ENCODE measurements at regions not wholly inside any gene's neighbourhood (a gene's known extent, or its start where the extent isn't known, plus 50 kb on each side); places are given as distances from the start of the nearest gene placed in this dataset.
"Not testable (repeated sequence)": the region's sequence is repeated elsewhere in the genome, so short reads cannot be mapped to it uniquely, and the experiment has no call there.

DNA sequence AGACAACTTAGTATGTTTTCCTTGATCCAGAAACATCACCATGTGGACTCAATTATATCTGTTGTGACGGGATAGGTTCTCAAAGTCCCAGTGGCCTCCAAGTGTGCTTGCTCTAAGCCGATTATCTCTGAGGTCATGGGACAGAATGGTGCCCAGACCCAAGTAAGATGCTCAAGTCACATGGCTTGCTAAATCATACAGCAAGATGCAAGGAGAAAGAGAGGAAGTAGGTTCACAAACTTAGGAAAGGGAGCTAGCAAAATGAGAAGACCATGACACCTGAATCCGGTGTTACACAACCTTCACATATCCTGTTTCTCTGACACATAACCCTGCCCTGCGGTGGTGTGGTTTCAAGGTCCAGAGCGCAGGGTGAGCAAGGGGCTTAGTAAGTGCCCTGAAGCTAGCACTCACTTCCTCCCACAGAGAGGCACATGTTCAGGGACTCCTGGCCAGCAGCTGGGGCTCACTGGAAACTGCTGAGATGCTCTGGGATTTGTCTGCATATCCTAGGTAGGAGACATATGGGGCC, 590.9 kb upstream of the ANKRD30A start:
- TF ChIP-seq, protein P1, sequence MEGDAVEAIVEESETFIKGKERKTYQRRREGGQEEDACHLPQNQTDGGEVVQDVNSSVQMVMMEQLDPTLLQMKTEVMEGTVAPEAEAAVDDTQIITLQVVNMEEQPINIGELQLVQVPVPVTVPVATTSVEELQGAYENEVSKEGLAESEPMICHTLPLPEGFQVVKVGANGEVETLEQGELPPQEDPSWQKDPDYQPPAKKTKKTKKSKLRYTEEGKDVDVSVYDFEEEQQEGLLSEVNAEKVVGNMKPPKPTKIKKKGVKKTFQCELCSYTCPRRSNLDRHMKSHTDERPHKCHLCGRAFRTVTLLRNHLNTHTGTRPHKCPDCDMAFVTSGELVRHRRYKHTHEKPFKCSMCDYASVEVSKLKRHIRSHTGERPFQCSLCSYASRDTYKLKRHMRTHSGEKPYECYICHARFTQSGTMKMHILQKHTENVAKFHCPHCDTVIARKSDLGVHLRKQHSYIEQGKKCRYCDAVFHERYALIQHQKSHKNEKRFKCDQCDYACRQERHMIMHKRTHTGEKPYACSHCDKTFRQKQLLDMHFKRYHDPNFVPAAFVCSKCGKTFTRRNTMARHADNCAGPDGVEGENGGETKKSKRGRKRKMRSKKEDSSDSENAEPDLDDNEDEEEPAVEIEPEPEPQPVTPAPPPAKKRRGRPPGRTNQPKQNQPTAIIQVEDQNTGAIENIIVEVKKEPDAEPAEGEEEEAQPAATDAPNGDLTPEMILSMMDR (IDR thresholded peaks at IDR 0.05; ENCODE audit: low read depth, low read length) = no peak
- TF ChIP-seq MYC (IDR thresholded peaks at IDR 0.05; ENCODE audit: low read depth, low read length) = peak; percentile 80; the same call in 1 of the 2 replicates
- TF ChIP-seq, protein P2, sequence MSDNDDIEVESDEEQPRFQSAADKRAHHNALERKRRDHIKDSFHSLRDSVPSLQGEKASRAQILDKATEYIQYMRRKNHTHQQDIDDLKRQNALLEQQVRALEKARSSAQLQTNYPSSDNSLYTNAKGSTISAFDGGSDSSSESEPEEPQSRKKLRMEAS (IDR thresholded peaks at IDR 0.05; ENCODE audit: low read depth, low read length) = peak; percentile 80
- no peak for TF ChIP-seq POLR2A (IDR thresholded peaks at IDR 0.05; ENCODE audit: extremely low read depth, insufficient read length)
- DNase-seq (ENCODE audit: low read depth) = peak; percentile 94
- no peak overlapping the region for H3K4me3 ChIP-seq (ENCODE audit: low read depth, low read length)

DNA sequence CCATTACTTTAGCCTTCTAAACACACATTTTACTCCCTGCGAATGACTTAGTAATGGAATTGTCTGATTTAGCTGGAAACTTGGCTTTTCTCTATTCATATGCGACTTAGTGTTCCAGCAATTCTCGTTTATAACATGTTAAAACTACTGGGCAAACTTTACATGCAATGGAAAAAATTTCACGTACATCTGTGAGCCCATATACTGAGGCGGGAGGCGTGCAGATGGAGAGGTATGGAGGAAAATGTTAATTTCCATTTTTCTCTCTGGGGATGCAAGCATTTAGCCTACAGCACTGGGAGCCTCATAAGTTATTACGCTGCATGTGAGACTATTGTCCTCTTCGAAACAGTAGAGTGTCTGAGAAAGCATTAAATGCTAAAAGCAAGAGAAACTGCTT, 591.5 kb upstream of the ANKRD30A start:
- DNase-seq (ENCODE audit: low read depth) = no peak
- TF ChIP-seq POLR2A (IDR thresholded peaks at IDR 0.05; ENCODE audit: extremely low read depth, insufficient read length) = no peak
- TF ChIP-seq, protein P2 (IDR thresholded peaks at IDR 0.05; ENCODE audit: low read depth, low read length) = no peak
- TF ChIP-seq, protein P1 (IDR thresholded peaks at IDR 0.05; ENCODE audit: low read depth, low read length) = no peak
- no peak for TF ChIP-seq MYC (IDR thresholded peaks at IDR 0.05; ENCODE audit: low read depth, low read length)
- no peak overlapping the region for H3K4me3 ChIP-seq (ENCODE audit: low read depth, low read length)

DNA sequence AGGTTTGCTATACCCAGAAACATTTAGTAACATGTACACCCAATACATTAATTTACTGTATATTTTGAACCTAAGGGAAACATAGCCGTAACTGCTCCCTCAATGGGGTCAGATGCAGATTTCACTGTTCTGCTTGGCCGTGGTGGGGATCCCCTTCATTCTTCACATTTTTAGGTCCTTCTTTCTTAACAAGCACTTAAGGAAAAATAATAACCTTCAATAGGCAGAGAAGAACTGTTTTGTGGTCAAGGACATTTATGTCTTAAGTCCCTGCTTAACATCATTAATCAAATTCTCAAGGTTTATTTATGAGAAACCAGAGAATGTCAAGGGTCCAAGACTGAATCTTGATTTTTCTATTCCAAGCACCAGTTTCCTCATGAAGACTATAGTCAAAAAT, 592.1 kb upstream of the ANKRD30A start:
- no peak for DNase-seq (ENCODE audit: low read depth)
- H3K4me3 ChIP-seq (ENCODE audit: low read depth, low read length) = no peak overlapping the region
- TF ChIP-seq, protein P2 (IDR thresholded peaks at IDR 0.05; ENCODE audit: low read depth, low read length) = no peak
- no peak for TF ChIP-seq MYC (IDR thresholded peaks at IDR 0.05; ENCODE audit: low read depth, low read length)
- no peak for TF ChIP-seq POLR2A (IDR thresholded peaks at IDR 0.05; ENCODE audit: extremely low read depth, insufficient read length)
- TF ChIP-seq, protein P1 (IDR thresholded peaks at IDR 0.05; ENCODE audit: low read depth, low read length) = no peak

DNA sequence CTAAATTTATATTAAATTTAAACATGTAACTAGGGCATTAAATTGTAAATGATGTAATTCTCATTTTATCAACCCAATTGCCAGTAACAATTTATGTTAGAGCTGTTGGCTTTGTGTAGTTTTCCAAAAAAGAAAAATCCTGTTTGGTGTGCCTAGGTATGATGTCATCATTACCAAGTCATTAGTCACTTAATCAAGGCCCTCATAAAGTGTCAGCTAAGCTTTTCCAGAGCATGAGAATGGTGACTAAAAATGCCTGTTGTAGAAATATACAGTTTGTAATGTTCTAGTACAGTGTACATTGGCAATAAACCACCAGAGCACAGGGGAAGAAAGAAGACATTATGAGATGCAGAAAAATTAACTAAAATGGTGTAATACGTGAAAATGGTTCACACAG, 593.8 kb upstream of the ANKRD30A start:
- DNase-seq (ENCODE audit: low read depth) = no peak
- no peak for TF ChIP-seq POLR2A (IDR thresholded peaks at IDR 0.05; ENCODE audit: extremely low read depth, insufficient read length)
- TF ChIP-seq MYC (IDR thresholded peaks at IDR 0.05; ENCODE audit: low read depth, low read length) = no peak

DNA sequence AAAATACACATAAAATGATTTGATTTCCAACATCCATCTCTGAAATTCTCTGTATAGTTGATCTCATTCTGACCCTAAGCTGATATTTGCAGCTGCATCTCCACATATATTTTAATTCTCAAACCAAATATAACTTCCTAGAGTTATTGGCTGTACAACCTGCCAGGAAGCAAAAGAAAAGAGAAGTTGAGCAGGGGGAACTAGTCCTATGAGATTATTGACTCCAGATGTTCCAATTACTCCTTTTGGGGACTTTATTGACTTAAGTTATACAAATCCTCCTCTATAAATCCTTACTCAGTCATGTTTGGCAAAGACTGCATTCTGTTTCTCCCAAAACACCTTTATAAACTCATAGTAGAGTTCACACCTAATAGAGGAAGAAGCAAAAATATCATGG, 599.4 kb upstream of the ANKRD30A start:
- TF ChIP-seq, protein P2 (IDR thresholded peaks at IDR 0.05; ENCODE audit: low read depth, low read length) = no peak
- TF ChIP-seq MYC (IDR thresholded peaks at IDR 0.05; ENCODE audit: low read depth, low read length) (no peak), POLR2A (IDR thresholded peaks at IDR 0.05; ENCODE audit: extremely low read depth, insufficient read length) (no peak)
- TF ChIP-seq, protein P1 (IDR thresholded peaks at IDR 0.05; ENCODE audit: low read depth, low read length) = no peak
- no peak for DNase-seq (ENCODE audit: low read depth)
- no peak overlapping the region for H3K4me3 ChIP-seq (ENCODE audit: low read depth, low read length)

More for the DNA sequence above, 593.8 kb upstream of the ANKRD30A start:
- no peak overlapping the region for H3K4me3 ChIP-seq (ENCODE audit: low read depth, low read length)

DNA sequence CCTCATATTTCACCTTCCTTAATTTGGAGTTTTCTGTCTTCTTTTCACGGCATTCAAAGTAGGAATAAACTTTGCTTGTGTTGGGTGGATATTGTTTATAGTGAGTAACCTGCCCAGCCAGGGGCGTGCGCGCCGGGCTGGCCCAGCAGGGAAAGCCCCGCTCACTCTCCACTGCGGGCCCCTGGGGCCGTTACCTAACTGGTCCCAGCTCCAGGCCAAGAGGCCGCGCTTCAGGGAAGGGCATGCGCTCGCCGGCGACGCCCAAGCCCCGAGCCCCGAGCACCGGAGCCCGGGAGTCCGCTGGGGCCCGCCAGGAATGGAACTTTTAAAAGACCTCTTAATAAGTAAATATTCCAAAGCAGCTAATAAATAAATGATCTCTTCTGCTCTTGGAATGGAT, 601.3 kb upstream of the ANKRD30A start:
- H3K4me3 ChIP-seq (ENCODE audit: low read depth, low read length); DNase-seq (ENCODE audit: low read depth): not testable (repeated sequence)

DNA sequence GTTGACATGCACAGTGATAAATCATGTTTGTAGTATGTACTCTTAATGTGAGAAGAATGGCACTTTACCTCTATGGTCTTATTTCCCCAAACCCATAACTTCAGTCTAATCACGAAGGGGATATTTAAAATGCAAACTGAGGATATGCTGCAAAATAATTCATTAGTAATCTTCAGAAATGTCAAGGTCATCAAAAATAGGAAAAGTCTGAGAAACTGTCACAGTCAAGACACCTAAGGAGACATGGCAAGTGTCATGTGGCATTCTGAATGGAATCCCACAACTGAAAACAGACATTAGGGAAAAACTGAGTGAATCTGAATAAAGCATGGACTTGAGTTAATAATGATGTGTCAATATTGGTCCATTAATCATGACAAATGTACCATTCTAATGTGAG, 605.5 kb upstream of the ANKRD30A start:
- H3K4me3 ChIP-seq (ENCODE audit: low read depth, low read length) = no peak overlapping the region
- DNase-seq (ENCODE audit: low read depth) = no peak
- TF ChIP-seq, protein P2 (IDR thresholded peaks at IDR 0.05; ENCODE audit: low read depth, low read length) = no peak
- TF ChIP-seq MYC (IDR thresholded peaks at IDR 0.05; ENCODE audit: low read depth, low read length) (no peak), POLR2A (IDR thresholded peaks at IDR 0.05; ENCODE audit: extremely low read depth, insufficient read length) (no peak)
- TF ChIP-seq, protein P1 (IDR thresholded peaks at IDR 0.05; ENCODE audit: low read depth, low read length) = no peak
